DMS 273 (cell line): ENCODE measurements at regions not wholly inside any gene's neighbourhood (a gene's known extent, or its start where the extent isn't known, plus 50 kb on each side); places are given as distances from the start of the nearest gene placed in this dataset.
"Not testable (repeated sequence)": the region's sequence is repeated elsewhere in the genome, so short reads cannot be mapped to it uniquely, and the experiment has no call there.

Experiments used
- DNase-seq: peaks from one replicate; lab custom pipeline; 2025; ENCODE audit not compliant: unreplicated experiment; lab: John Stamatoyannopoulos, UW

- no peak for DNase-seq
Measured at GRCh38 chr1:121443001-121443540, 258.3 kb downstream of the SRGAP2C start.

DNA sequence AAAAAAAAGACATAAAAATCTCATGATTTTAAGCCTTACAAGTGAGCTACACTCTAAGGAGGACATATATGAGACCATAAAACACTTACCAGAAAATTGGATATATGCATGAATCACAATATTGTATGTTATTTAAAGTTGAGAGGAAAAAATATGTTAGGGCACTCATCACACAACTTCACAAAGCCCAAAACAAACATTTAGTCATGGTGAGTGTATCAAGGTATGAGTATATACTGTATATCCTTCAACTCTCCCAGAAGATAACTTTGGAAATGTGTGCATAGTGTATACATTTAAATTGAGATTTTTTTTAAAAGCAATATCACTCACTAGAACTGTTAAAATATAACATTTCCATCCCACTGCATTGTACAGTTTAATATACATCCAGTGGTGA lies 259.3 kb downstream of the SRGAP2C start:
- DNase-seq = no peak

DNA sequence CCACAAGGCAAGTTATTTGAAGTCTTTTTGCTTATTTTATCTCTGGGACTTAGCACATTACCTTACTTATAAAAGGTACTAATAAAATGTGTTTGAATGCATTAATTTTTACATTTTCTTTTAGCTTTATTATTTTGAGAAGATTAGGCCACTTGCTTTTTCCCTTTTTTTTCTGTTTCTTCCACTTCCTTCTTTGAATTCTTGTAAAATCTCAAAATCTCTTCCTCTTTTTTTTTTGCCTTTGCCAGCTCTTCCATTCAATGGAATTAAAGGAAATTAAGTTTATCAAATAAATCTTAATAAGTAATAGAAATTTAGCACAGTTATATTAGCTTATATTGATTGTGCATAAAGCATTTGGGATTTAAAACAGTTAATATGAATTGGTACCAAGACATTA lies 260.9 kb downstream of the SRGAP2C start:
- no peak for DNase-seq

DNA sequence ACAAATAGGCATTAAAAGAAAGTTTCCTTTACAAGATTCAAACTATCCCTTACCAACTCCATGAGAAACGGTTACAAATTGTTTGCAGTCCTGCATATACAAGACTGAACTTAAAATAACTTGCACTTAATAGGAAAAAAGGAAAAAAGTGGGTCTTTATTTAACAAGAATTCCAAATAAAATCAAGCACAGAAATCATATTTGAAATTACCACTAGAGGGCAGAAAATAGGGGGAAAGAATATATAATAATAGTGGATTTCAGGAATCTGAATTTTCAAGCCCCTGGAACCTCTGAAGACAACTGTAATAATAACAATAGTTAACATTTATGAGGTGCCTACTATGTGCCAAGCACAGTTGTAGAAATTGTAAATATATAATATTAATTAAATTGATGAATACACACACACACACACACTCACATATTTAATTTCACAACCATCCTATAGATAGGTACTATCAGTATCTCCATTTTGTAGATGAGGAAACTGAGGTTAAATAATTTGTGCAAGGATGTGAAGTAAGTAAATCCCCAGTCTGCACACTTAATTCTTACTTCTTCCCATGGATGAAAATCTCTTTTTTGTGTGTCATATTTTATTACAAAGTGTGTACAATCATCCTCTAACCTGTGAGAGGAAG lies 262.6 kb downstream of the SRGAP2C start:
- peak; percentile 25 for DNase-seq

DNA sequence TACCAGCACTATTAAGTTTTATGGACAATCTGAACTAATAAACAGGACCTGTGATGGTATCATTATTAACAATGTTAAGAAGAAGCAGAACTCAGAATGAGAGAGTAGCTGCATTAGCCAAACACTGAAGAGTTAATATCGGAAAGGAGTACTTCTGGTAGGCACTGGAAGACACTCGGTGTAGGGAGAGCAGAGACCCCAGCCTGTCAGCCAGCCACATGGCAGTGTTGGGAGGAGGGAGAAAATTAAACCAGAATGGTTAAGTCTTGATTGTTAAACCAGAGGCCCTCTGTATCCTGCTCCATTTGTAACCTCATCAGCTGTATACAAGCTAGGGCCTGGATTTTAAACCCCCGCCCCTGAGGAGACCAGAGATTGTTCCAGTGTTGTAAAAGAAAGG lies 263.3 kb downstream of the SRGAP2C start:
- not testable (repeated sequence) for DNase-seq

DNA sequence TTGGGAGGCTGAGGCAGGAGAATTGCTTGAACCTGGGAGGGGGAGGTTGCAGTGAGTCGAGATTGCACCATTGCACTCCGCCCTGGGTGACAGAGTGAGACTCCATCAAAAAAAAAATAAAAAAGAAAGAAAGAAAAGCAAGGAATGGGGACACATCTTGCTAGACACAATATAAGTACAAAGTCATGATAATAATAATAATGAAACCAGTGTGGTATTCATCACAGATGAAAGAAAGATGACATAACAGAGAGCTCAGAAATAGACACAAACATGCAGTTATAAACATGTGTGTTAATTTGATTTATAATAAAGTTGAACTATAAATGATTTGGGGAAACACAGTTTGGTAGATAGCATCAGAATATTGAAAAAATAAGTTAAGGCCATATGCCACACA lies 264.1 kb downstream of the SRGAP2C start:
- no peak for DNase-seq

GRCh38 chr1:121452484-121452883 lies 267.7 kb downstream of the SRGAP2C start:
- DNase-seq = no peak

- no peak for DNase-seq
Measured at GRCh38 chr1:121458291-121459048, 273.7 kb downstream of the SRGAP2C start.

GRCh38 chr1:121459235-121459634 lies 274.5 kb downstream of the SRGAP2C start:
- DNase-seq = no peak

DNA sequence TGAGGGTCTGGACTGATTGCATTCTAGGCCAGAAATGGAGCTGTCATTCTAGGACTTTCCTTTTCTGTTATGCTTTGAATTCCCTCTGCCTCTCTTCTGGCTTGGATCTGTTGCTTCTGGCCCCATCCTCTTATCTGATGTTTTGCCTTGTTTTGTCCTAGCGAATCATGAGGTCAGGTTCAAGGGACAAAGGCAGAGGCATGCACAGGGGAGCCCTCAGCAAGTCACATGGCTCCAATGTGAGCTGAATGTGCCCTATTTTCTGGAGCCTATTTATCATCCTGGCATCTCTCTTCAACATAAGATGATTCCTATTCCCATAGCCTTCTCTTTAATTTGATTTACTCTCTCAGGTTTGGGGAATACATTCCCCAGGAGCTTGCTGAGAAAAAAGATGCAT lies 284.6 kb downstream of the SRGAP2C start:
- DNase-seq = not testable (repeated sequence)

DNA sequence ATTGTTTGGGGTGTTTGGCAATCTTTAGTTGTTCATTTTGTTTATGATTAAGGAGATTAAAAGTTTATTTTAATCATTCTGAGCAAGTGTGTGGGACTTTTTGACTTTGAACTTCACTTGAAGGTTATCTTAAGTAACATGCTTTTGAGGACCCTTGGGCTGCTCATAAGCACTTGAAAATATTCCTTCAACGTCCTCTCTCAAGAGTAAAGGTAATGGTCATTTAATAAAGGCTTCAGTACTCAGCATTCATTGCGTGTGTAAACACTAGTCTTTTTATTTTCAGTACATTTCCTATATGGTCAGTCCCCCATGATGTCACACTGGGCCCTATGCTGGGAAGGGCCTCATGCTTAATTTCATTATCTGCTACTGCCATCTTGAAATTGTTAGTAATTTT lies 285.6 kb downstream of the SRGAP2C start:
- DNase-seq = not testable (repeated sequence)

- DNase-seq = no peak
Measured at GRCh38 chr1:121471523-121471922, 286.7 kb downstream of the SRGAP2C start.

DNA sequence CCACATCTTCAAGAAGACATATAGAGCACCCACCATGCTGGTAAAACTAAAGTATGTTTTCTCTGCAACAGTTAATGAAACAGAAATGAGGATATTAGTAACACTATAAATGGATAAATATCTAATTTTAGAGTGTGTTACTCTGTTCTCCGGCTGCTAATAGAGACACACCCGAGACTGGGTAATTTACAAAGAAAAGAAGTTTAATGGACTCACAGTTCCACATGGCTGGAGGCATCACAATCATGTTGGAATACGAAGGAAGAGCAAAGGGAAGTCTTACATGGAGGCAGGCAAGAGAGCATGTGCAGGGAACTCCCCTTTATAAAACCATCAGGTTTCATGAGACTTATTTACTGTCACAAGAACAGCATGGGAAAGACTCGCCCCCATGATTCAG lies 287.2 kb downstream of the SRGAP2C start:
- no peak for DNase-seq

GRCh38 chr1:121483234-121483633 lies 298.5 kb downstream of the SRGAP2C start:
- DNase-seq = no peak

GRCh38 chr1:121483961-121484424 lies 299.2 kb downstream of the SRGAP2C start:
- DNase-seq = peak; percentile 27

DNA sequence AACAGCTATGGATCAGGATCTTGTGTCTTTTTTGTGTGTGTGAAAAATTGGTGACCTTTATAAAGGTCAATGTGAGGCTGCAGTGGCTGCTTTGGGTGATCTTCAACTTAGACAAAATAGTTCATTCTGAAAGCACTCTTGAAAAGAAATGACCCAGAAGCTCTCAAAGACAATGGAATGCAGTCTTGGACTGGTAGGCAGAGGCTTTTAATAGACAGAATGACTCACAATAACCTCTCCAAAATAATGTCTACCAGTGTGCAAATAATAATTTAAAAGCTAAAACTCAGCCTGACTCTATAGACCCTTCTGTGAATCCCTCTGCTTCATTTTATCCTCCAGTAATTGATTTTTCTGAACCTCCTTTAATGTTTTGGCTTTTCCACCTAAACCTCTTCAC lies 310.0 kb downstream of the SRGAP2C start:
- DNase-seq = not testable (repeated sequence)

DNA sequence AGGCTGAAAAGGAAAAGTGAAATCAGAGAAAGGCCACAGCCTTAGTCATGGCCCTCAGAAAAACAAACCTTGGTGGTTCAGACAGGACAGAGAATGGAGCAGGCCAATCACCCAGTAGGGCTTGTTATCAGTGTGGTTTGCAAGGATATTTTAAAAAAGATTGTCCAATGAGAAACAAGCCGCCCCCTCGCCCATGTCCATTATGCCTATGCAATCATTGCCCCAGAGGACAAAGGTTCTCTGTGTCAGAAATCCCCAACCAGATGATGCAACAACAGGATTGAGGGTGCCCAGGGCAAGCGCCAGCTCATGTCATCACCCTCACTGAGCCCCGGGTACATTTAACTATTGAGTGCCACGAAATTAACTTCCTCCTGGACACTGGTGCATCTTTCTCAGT lies 326.7 kb downstream of the SRGAP2C start:
- DNase-seq = not testable (repeated sequence)

DNA sequence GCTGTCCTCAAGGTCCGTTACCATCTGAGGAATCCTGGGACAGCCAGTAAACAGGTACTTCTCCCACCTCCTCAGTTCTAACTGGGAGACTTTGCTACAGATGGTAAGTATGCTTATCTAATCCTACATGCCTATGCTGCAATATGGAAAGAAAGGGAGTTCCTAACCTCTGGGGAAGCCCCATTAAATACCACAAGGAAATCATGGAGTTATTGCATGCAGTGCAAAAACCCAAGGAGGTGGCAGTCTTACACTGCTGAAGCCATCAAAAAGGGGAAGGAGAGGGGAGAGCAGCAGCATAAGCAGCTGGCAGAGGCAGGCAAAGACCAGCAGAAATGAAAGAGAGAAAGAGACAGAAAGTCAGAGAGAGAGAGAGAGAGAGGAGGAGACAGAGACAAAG lies 327.1 kb downstream of the SRGAP2C start:
- DNase-seq = not testable (repeated sequence)

GRCh38 chr1:121515235-121515634 lies 330.5 kb downstream of the SRGAP2C start:
- DNase-seq = no peak

DNA sequence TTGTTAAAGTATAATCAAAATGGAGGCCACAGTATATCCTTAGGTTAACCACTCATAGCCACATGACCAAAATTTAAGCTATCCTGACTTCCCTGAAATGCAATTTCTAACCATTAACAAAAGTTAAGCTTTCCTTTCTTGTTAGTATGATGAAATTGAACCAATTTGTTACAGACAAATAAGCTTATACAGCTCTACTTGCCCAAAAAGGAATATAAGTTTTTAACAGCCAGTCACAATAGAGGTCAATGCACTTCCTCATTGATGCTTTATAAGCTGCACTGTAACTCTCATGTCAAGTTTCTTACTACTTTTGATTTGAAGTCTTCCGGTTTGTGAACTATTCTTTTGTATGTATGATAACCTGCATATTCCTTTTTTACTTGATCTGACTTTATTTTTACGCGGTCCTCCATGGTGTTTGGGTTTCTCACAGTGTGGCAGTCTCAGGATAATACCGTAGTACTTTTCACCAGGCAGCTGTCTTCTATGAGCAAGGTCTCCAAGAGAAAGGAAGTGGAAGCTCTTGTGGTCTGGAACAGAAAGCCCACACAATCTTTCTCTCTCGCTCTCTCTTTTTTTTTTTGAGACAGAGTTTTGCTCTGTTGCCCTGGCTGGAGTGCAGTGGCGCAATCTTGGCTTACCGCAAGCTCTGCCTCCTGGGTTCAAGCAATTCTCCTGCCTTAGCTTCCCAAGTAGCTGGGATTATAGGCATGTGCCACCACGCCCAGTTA lies 331.6 kb downstream of the SRGAP2C start:
- no peak for DNase-seq

GRCh38 chr1:121517586-121518230 lies 332.9 kb downstream of the SRGAP2C start:
- no peak for DNase-seq
